ENCODE measurements at regions not wholly inside any gene's neighbourhood (a gene's known extent, or its start where the extent isn't known, plus 50 kb on each side); places are given as distances from the start of the nearest gene placed in this dataset.

DNA sequence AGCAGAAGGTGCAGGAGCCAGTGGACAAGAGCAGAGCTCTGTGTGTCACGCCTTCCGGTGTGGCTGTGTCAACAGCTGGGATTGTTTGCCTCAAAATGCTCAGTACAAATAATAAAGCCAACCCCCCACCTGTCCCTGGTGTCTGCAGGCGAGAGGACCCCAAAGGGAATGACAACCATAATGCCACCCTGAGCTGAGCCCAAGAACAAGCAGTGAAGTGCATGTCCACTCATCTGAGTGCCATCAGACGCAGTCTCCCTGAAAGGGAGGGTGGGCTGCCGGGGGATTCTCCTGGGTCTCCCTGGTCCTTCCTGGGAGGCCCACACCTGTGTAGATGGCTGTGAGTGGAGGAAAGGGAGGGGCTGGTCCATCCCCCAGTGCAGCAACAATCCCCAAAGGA lies 328.8 kb upstream of the IRX1 start (continued):
- TF ChIP-seq ZNF331 (CRISPR knock-in tag; IDR thresholded peaks at IDR 0.05; ENCODE audit: low read depth) (no peak), EZH2 (IDR thresholded peaks at IDR 0.05; ENCODE audit: low read depth, unreplicated experiment) (no peak), NANOG (IDR thresholded peaks at IDR 0.05; ENCODE audit: borderline replicate concordance) (no peak), ZNF114 (CRISPR knock-in tag; IDR thresholded peaks at IDR 0.05) (no peak), POLR2AphosphoS5 (IDR thresholded peaks at IDR 0.05; ENCODE audit: low read depth) (no peak), JUNB (IDR thresholded peaks at IDR 0.05; ENCODE audit: unreplicated experiment) (no peak), EZH2phosphoT487 (IDR thresholded peaks at IDR 0.05; ENCODE audit: unreplicated experiment) (no peak), STAT1 (IDR thresholded peaks at IDR 0.05; ENCODE audit: unreplicated experiment) (no peak)
- TF ChIP-seq, protein P1, sequence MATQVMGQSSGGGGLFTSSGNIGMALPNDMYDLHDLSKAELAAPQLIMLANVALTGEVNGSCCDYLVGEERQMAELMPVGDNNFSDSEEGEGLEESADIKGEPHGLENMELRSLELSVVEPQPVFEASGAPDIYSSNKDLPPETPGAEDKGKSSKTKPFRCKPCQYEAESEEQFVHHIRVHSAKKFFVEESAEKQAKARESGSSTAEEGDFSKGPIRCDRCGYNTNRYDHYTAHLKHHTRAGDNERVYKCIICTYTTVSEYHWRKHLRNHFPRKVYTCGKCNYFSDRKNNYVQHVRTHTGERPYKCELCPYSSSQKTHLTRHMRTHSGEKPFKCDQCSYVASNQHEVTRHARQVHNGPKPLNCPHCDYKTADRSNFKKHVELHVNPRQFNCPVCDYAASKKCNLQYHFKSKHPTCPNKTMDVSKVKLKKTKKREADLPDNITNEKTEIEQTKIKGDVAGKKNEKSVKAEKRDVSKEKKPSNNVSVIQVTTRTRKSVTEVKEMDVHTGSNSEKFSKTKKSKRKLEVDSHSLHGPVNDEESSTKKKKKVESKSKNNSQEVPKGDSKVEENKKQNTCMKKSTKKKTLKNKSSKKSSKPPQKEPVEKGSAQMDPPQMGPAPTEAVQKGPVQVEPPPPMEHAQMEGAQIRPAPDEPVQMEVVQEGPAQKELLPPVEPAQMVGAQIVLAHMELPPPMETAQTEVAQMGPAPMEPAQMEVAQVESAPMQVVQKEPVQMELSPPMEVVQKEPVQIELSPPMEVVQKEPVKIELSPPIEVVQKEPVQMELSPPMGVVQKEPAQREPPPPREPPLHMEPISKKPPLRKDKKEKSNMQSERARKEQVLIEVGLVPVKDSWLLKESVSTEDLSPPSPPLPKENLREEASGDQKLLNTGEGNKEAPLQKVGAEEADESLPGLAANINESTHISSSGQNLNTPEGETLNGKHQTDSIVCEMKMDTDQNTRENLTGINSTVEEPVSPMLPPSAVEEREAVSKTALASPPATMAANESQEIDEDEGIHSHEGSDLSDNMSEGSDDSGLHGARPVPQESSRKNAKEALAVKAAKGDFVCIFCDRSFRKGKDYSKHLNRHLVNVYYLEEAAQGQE (IDR thresholded peaks at IDR 0.05; ENCODE audit: unreplicated experiment): no peak
- TF ChIP-seq, protein P2, sequence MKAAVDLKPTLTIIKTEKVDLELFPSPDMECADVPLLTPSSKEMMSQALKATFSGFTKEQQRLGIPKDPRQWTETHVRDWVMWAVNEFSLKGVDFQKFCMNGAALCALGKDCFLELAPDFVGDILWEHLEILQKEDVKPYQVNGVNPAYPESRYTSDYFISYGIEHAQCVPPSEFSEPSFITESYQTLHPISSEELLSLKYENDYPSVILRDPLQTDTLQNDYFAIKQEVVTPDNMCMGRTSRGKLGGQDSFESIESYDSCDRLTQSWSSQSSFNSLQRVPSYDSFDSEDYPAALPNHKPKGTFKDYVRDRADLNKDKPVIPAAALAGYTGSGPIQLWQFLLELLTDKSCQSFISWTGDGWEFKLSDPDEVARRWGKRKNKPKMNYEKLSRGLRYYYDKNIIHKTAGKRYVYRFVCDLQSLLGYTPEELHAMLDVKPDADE (IDR thresholded peaks at IDR 0.05): no peak
- TF ChIP-seq, protein P3, sequence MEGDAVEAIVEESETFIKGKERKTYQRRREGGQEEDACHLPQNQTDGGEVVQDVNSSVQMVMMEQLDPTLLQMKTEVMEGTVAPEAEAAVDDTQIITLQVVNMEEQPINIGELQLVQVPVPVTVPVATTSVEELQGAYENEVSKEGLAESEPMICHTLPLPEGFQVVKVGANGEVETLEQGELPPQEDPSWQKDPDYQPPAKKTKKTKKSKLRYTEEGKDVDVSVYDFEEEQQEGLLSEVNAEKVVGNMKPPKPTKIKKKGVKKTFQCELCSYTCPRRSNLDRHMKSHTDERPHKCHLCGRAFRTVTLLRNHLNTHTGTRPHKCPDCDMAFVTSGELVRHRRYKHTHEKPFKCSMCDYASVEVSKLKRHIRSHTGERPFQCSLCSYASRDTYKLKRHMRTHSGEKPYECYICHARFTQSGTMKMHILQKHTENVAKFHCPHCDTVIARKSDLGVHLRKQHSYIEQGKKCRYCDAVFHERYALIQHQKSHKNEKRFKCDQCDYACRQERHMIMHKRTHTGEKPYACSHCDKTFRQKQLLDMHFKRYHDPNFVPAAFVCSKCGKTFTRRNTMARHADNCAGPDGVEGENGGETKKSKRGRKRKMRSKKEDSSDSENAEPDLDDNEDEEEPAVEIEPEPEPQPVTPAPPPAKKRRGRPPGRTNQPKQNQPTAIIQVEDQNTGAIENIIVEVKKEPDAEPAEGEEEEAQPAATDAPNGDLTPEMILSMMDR (conservative IDR thresholded peaks at IDR 0.05; ENCODE audit: low read depth in 2 of 2): no peak

GRCh38 chr5:3265936-3266335 lies 329.7 kb upstream of the IRX1 start:
- H3K27ac ChIP-seq (ENCODE audit: low read depth): no peak overlapping the region
- H3K27me3 Mint-ChIP-seq (ENCODE audit: insufficient read depth, low read depth, poor library complexity): peaks cover 7% of the 10 kb centered on the region
- no peaks in the 10 kb centered on the region for H3K4me1 Mint-ChIP-seq
- H3K9me2 ChIP-seq (ENCODE audit: insufficient read depth): peaks cover 4% of the 10 kb centered on the region; the same call in 1 of the 2 replicates
- no peaks in the 10 kb centered on the region for H3K4me1 ChIP-seq (ENCODE audit: insufficient read depth)
- no peak overlapping the region for H3K4me3 Mint-ChIP-seq
- H3K9me3 Mint-ChIP-seq: no peaks in the 10 kb centered on the region; the same call in 2 of the 3 replicates
- no peaks in the 10 kb centered on the region for H4K20me1 ChIP-seq (replicated peaks; ENCODE audit: insufficient read depth)
- ATAC-seq (no peak), DNase-seq (ENCODE audit: low spot score) (no peak)
- H3K36me3 Mint-ChIP-seq (ENCODE audit: low read depth): no peaks in the 10 kb centered on the region
- H3K27me3 ChIP-seq (ENCODE audit: insufficient read depth): no peaks in the 10 kb centered on the region
- no peaks in the 10 kb centered on the region for H3F3A ChIP-seq (replicated peaks; ENCODE audit: low read depth)
- H3K4me3 ChIP-seq: no peak overlapping the region
- no peak overlapping the region for H2AFZ ChIP-seq
- no peaks in the 10 kb centered on the region for H3K79me2 ChIP-seq (replicated peaks; ENCODE audit: insufficient read depth)
- H3K4me2 ChIP-seq: no peak overlapping the region
- no peak overlapping the region for H3K27ac Mint-ChIP-seq
- no peaks in the 10 kb centered on the region for H3K36me3 ChIP-seq (ENCODE audit: insufficient read depth)
- TF ChIP-seq ZNF114 (CRISPR knock-in tag; IDR thresholded peaks at IDR 0.05) (no peak), CREB1 (CRISPR knock-in tag; IDR thresholded peaks at IDR 0.05; ENCODE audit: low read depth) (no peak), POLR2AphosphoS5 (IDR thresholded peaks at IDR 0.05; ENCODE audit: low read depth) (no peak), NANOG (IDR thresholded peaks at IDR 0.05; ENCODE audit: borderline replicate concordance) (no peak), ZNF331 (CRISPR knock-in tag; IDR thresholded peaks at IDR 0.05; ENCODE audit: low read depth) (no peak), EZH2phosphoT487 (IDR thresholded peaks at IDR 0.05; ENCODE audit: unreplicated experiment) (no peak), JUNB (IDR thresholded peaks at IDR 0.05; ENCODE audit: unreplicated experiment) (no peak), STAT1 (IDR thresholded peaks at IDR 0.05; ENCODE audit: unreplicated experiment) (no peak)
- TF ChIP-seq, protein P1 (IDR thresholded peaks at IDR 0.05; ENCODE audit: unreplicated experiment): no peak
- TF ChIP-seq, protein P2 (IDR thresholded peaks at IDR 0.05): no peak
